HG02798 (cell line): ENCODE measurements at regions not wholly inside any gene's neighbourhood (a gene's known extent, or its start where the extent isn't known, plus 50 kb on each side); places are given as distances from the start of the nearest gene placed in this dataset.

Experiments
- ATAC-seq: cut with Tn5 transposase; IDR thresholded peaks from one replicate; pipeline ENCODE4 v1.9.1; 2021; ENCODE audit warnings: mild to moderate bottlenecking; ENCODE audit not compliant: unreplicated experiment, poor library complexity

DNA sequence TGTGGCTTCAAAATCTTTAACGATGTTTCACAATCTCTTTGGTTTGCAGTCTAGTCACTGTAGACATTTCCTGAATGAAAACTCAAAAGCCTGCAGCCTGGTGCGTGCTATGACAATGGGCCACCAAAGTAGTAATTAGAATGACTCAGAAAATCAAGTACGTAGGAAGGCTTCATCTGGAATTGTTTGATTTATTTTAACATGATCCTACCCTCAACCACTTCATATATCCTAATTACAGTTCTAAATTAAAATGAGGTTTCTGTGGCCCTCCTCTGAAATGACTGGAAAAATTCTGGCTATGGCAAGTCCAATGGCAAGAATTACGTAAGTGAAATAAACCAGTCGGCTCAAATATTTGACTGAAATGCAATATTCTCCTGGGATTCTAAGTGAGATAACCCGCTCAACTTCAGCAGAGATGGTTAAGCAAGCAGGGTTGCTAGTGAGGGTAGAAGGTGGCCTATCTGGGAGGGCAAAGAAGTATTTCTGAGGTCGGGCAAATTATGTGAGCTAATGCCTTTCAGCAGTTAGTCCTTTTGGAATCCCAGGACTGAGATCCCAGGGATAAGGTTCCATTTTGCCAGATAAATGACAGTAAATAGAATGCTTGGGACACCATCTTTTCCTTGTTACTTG, 145.6 kb upstream of the MYOCD start:
- no peak for ATAC-seq

- ATAC-seq = no peak
These were observed 144.3 kb upstream of the MYOCD start for GRCh38 chr17:12521416-12521815.

GRCh38 chr17:12522336-12522735, 143.4 kb upstream of the MYOCD start:
- ATAC-seq = no peak

- ATAC-seq = no peak
These were observed 142.9 kb upstream of the MYOCD start for GRCh38 chr17:12522743-12523183.

- ATAC-seq = no peak
These were observed 142.4 kb upstream of the MYOCD start for GRCh38 chr17:12523244-12523643.

DNA sequence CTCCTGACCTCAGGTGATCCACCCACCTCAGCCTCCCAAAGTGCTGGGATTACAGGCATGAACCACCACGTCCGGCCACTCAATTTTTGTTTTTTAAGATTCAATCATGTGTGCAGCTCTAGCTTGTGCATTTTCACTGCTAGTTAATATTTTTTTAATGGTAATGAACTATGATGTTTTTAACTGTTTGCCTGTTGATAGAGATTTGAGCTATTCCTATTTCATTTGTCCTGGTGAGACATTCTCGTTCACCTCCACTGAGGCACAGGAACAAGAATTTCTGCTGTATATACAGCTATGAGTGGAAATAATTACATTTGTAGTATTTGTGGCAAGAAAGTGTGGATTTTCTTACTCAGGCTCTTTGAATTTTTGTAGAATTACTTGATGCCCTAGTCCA, 137.7 kb upstream of the MYOCD start:
- no peak for ATAC-seq

GRCh38 chr17:12530161-12530560, 135.5 kb upstream of the MYOCD start:
- ATAC-seq = no peak

DNA sequence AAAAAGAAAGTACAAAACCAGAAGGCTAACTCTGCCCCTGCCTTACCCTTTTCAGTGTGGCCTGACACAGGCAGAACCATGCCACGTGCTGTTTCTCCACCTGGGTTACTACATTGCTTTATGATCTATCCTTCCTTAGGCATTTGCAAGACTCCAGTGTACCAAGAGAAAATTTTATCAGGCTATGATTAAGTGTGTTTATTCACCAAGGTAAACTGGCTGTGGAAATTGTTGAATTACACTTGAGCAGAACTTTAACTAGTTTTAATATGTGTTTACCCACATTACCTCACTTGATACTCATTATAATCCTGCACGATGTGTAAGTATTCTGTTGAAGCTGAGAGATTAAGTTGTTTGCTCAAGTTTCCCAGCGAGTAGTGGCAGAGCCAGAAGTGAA, 129.7 kb upstream of the MYOCD start:
- ATAC-seq = no peak

DNA sequence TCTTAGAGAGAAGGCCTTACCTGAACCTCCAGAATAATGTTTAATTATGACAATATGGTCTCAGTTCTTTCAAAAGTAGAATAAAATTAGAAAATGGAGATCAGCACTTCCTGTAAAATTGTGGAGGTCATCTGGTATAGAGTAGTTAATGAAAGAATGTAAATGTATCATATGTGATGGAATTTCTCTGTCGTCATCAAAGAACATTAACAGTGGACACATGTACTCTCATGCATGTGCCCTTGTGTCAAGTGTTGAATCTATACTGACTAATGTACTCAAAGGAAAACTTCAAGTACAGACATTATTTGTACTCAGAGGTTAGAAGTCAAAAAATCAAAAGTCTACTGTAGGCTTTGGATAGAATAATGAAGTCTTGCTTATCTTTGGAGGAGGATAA, 129.2 kb upstream of the MYOCD start:
- no peak for ATAC-seq

- ATAC-seq = no peak
These were observed 128.3 kb upstream of the MYOCD start for GRCh38 chr17:12537436-12537835.

- no peak for ATAC-seq
These were observed 127.7 kb upstream of the MYOCD start for GRCh38 chr17:12538003-12538402.

DNA sequence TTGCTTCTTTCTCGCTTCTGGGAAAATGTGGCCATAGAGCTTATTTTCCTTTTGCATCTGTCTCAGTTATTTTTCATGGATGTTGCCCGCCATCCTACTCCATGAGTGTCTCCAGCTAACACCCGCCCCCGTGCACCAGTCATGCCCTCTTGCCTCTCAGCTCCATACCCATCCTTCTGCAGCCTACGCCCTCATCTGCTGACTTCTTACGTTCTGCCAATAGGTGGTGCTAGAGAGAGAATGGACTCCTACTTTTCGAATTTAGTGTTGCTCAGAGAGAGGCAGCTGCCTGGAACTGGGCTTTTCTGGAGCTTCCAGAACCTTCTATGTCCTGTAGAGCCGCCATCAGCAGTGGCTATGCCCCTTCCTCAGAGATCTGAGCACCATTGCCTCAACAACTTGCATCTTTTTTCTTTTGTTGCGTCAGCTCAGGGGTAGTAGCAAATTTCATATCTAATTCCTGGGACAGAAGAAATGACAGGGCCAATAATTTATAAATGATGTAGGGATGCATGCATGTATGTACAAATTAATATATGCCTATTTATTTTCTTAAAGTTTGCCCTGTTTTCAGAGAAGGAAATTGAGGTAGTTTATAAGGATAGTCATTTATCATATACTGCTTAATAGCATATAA, 119.7 kb upstream of the MYOCD start:
- peak; percentile 73 for ATAC-seq

DNA sequence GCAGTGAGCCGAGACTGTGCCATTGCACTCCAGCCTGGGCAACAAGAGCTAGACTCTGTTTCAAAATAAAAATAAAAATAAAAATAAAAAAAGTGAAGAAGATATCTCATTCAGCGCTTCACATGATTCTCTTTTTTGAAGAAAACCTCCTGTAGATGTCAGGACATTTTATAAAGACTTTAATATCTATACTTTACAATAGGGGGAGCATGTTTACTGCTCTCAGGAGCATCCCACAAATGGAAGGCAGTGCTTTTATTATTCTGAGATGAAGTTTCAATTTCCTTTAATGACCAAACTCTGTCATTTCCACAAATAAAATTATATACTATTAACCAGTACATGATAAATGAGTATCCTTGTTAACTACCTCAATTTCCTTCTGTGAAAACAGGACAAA, 118.7 kb upstream of the MYOCD start:
- no peak for ATAC-seq

DNA sequence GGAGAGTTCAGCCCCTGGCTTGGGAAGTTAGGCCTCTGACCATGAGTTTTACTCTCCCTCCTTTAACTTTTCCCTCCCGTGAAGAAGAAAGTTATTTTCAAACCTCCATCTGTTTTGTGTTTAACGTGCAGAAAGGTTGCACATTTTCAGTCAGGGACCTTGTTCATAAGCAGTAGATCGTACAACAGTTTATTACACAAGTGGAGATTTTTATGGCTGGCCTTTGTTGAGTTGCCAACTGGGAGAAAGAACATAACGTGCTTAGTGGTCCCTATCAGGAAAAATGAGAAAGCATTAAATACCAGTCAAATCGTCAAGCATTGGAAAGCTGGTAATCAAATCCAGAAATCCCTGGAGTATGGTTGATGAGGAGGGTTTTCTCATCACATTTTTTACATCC, 117.9 kb upstream of the MYOCD start:
- ATAC-seq = no peak

DNA sequence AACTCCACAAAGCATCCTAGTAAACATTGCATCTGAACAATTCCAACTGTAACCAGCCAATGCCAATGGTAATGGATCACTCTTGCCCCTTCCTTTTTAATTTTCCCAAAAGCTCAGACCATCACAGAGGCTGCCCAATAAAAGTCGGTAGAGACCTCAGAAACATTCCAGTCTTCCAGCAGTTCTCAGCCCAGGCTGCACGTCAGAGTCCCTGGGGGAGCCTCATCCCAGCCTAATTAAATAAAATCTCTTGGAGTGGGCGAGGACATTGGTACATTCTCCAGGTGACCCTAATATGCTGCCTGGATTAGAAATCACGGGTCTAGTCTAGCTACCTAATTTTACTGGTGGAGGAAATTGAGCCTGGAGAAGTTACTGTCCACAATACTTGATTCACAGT, 117.1 kb upstream of the MYOCD start:
- ATAC-seq = no peak

- ATAC-seq = no peak
These were observed 116.1 kb upstream of the MYOCD start for GRCh38 chr17:12549499-12550041.

- no peak for ATAC-seq
These were observed 112.1 kb upstream of the MYOCD start for GRCh38 chr17:12553625-12554024.

DNA sequence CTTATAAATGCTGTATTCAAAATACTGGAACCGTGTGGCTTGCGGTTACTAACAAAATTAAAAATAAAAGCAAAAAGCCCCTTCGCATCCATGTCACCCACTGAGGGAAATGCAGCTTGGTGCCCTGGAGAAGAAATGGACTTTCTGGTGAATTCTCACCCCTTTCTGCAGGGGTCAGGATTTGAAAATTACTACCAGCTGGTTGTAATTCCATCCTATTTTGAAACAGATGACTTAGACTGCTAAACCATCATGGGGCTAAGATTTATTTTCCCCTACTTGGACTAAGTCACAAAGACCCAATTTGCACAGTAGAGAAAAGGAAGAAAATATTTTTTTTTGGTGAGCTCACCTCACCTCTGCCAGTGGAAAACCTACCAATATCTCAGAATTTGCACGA, 111.4 kb upstream of the MYOCD start:
- no peak for ATAC-seq

GRCh38 chr17:12566291-12566690, 99.4 kb upstream of the MYOCD start:
- ATAC-seq = no peak

DNA sequence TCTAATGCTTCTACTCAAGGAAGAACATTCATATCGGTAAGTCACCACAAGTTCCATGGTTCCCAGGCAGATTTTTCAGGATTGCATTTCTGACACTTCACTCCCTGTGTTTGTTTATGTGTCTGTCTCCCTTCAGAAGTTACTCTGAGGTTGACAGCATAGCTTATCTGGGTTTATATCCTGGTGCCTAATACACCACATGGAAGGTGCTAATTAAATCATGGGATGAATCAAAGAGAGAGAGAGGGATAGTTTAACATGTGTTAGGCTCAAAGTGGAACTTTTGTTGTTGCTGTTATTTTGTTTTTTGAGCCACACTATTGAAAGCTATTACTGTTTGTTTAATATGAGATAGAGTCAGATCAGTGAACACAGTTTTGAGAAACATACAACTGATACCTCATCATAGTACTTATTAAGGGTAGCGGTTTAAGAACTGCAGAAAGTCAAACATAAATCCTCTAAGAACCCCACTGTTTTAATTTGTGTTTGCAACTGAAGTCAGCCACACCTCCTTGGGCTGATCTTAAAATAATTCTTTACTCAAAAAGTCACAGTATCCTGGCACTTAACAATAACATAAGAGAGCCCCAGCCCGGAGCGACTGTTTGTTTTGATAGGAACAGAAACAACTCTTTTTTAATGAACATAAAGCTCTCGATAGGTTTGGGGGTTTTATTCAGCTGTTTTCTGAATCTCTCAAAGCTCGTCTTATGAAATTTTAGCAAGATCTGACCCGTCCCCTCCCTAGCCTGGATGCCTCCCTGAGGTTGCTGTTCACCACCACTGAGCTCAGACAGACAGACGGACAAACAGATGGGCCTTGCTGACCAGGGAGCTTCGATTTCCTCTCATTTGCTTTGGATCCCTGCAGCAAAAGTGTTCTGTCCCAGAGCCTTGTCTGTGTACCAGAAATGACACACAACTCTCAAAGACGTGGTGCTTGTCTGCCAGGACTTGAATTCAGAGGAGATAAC, 98.3 kb upstream of the MYOCD start:
- no peak for ATAC-seq
